Superior temporal gyrus (tissue), 1 donor: ENCODE measurements at regions not wholly inside any gene's neighbourhood (a gene's known extent, or its start where the extent isn't known, plus 50 kb on each side); places are given as distances from the start of the nearest gene placed in this dataset.

Source experiments
- DNase-seq: peaks from one replicate; pipeline ENCODE4 v3.0.0-alpha.2; 2016; ENCODE audit errors: extremely low spot score

DNA sequence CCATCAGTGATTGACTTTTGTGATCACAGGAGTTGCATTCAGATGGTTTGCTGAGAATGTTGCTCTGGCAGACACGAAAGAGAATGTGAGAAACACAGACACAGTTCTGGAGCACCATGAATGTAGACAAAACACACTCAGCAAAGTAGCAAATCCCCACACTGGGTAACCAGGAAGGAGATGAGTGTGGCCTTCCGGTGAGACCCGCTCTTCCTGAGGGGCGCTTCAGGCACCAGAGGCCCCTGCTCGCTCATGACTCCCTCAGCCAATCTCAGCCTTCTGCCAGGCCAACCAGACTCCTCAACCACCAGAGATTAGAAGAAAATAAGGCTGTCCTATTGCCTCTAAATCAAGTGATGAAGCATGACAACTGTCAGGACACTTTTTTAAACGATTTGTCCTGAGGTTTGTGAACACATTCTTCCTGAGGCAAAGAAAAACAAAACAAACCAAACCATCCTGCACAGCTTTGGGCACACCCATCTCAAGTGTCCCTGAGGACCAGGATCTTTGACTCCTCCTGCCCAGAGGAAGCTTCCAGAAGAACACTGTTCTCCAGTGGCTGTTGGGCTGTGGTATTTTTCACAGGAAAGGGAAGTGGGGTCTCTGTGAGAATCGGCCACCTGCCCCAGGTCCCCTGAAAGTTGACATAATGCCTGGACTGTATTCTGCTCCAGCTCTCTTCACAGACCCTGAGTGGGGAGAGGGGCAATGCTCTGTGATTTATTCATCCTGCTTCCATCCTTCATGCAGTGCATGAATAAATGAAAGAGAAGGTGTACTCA is 152.8 kb downstream of the BCL11A start:
- DNase-seq = no peak

DNA sequence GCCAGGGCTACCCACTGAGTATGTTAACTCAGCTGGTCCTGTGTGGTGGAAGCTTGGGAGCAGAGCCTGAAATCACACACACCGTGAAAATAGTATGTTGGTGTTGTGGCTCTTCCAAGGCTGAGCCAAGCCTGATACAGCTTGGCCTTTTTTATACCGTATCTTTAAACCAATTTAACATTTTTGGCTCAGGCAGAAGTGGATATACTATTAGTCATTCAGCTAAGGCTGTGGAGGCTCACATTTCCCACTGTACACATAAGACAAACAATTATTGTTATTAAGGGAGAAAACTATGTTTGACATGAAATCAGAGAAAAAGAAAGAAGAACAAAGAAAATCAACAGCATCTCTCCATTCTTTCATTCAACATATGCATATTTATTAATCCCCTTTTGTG is 159.0 kb downstream of the BCL11A start:
- DNase-seq = no peak

GRCh38 chr2:60391649-60392375 is 161.6 kb downstream of the BCL11A start:
- DNase-seq = no peak

DNA sequence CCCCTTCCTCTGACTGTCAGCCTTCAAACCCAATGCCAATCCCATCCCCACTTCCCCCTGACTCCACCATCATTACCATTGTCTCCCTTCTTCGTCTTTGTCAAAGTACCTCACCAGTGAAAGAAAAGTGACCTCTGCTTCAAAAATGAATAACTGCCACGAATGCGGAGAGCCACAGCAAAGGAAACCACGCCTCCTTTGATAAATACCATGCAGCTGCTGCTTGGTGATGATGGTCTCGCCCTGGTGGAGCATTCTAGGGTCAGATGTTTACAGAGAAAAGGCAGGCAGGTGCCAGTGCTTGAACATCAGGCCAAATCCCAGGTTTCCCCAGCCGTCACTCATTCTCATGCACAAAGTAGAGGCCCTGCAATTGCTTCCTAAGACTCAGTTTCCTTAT is 162.2 kb downstream of the BCL11A start:
- no peak for DNase-seq

- DNase-seq = no peak
Measured at GRCh38 chr2:60386436-60386835, 167.0 kb downstream of the BCL11A start.

DNA sequence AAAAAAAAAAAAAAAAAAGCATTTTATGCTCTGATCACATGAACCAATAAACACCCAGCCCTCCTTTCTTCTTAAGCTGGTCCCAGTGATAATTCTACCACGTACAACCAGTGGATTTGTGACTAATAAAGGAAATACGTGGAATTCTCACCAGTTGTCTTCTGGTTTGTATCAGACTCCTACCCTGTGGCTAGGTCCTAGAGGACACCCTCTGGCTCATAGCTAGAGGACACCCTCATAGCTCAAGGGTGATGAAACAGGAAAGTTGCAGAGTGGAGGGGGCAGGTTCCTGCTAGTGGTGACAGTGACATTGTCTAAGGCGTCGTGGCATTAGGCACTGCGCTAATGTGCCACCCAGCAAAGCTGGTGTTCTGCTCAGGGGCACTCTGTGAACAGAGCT is 167.8 kb downstream of the BCL11A start:
- DNase-seq = no peak

DNA sequence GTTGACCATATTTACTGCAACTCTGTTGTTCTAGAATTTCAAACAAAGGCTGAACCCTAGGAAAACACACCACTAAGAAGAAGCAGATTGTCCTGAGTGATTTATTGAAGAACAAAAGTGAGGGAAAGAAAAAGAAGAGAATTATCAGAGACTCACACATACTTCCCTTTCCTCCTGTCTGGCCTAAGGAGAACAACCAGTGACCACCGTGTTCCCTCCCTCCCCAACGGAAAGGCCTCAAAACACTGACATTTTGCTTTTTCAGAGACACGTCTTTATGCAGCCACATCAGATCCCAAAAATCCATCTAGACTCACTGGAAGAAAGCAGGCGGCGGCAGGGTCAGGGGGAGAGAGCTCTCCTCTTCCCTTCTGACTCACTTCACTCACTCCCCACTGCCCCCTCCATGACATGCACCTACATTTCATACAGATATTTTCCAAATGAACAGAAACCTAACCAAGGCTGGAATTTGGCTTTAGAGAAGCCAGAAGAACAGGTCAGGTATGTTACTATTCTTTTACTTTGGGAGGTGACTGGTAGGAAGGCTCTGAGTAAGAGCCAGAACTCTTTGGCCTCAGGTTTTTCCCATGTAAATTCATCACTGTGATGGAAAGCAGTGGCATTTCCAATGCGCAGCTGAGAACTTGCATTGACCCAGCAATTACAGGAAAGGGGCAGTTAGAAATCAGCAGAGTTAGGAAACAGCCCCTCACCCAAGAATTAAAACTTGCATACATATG is 169.9 kb downstream of the BCL11A start:
- DNase-seq = no peak

GRCh38 chr2:60380411-60380810 is 173.0 kb downstream of the BCL11A start:
- no peak for DNase-seq

GRCh38 chr2:60379684-60380083 is 173.8 kb downstream of the BCL11A start:
- DNase-seq = no peak

DNA sequence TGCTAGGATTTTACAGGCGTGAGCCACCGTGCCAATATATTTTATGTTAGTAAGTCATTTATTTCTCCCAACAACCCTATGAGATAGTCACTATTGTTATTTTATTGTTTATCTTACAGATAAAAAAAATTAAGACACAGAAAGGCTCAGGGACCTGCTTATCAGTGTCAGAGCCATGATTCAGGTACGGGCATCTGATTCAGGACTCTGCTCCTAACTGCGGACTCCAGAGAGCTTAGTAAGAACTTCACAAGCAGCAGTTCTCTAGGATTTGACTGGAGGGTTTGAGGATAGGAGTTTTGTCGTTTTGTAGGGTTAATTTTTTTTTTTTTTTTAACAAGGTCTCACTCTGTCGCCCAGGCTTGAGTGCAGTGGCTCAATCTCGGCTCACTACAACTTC is 174.2 kb downstream of the BCL11A start:
- DNase-seq = no peak

GRCh38 chr2:60377825-60378224 is 175.6 kb downstream of the BCL11A start:
- no peak for DNase-seq

GRCh38 chr2:60376252-60376651 is 177.2 kb downstream of the BCL11A start:
- no peak for DNase-seq

DNA sequence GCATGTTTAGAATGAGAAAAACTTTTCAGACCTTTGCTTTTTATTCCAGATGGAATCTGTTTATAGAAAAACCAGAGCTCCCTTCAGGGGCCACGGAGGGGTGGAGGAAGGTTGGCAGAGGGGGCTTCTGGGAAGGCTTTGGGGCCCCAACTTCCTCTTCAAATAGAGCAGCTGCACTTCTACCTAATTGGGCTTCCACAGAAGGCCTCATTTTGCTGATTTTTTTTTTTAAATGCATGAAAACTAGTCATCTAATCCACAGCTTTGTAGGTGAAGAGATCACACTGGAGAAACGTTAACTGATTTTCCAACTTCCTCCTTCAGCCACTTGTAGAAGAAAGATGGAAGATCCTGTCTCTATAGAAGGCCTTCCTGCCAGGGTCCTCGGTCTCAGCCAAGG is 181.8 kb downstream of the BCL11A start:
- no peak for DNase-seq

DNA sequence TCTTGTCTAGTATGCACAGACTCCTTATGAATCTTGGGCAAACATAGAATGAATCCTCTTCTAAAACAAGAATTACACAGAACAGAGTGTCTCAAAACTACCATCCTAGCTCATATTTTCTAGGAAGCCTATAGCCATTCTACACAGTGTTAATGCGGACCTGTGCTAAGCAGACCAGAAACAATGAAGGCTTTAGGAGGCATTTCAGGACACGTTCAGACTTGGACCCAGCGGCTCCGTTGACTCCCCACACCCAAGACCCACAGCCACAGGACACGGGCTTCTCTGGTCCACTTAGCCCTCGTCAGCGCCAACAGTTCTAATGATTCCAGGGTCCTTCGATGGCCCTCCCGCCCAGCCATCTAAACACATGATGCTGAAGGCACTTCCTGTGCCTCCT is 182.2 kb downstream of the BCL11A start:
- DNase-seq = no peak

DNA sequence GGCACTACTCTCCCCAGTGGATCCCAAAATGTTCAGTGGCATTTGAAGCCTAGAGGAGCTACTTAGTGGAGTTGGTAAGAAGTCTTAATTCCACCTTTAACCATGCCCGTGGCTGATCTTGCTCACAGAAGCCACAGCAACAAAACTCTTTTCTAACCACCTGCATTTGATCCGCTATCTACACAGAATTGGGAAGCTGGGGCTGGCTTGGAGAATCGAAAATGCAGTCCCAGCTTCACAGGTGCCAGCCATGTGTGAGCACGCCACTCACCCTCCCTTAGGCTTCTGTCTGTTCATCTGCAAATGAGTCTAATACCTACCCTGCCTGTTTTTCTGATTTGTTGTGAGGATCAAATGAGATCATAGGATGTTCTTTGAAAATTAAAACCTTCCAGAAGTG is 182.6 kb downstream of the BCL11A start:
- DNase-seq = no peak

- no peak for DNase-seq
Measured at GRCh38 chr2:60368456-60368855, 185.0 kb downstream of the BCL11A start.

GRCh38 chr2:60366135-60366712 is 187.2 kb downstream of the BCL11A start:
- DNase-seq = no peak

GRCh38 chr2:60365556-60365955 is 187.9 kb downstream of the BCL11A start:
- no peak for DNase-seq

DNA sequence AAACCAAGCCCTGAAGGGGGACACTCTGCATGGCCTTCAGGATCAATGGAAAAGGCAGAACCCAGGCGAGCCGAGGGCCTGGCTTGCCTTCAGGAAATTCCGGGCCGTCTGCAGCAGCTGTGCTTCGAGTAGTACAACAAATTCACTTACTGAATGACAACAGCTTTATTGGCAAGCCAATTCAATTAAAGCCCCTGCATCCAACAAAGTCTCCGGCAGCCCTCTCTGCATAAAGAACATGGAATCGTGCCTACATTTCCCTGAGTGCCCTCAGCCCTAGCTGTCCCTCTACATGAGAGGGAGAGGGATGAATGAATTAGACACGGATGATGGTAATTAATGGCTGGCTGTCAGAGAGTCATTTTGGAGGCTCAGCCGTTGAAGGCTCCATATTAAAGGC is 189.0 kb downstream of the BCL11A start:
- no peak for DNase-seq

GRCh38 chr2:60361498-60361897 is 192.0 kb downstream of the BCL11A start:
- no peak for DNase-seq

DNA sequence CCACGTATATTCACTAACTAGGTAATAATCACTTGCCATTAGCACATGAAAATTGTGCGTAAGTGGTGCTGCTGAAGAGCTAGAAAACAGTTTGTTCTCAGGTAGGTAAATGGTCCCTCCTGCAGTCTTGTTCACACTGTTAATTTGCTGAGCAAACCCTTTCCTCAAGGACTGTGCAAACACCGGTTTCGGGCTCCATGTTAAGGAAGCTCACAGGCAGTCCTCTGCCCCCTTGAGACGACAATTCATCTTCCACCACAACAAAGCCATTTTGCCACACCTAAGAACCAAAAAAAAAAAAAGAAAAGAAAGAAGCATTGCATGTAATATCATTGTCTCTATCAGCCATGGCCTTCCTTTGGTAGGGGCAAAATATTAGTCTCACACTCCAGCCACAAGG is 193.9 kb downstream of the BCL11A start:
- DNase-seq = no peak

DNA sequence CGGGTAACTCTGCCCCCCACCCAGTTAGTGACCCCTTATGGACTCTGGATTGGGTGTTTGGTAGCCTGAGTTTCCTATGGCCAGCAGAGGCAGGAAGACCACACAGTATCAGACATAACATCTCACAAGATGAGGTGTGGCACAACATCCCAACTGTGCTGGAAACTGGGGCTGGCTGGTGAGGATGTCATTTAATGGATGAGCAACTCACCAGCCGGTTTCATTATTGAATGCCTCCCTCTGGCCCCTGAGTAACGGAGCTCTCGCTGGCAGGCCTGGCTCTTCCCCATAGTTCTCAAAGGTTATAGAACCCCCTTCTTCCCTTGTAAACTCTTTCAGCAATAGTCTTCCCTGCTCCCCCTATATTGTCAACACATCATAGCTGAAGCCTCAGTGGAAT is 195.0 kb downstream of the BCL11A start:
- DNase-seq = no peak
